Activated T-cell treated with anti-CD3 and anti-CD28 coated beads, Interleukin-2, amount 50 U/mL, for 72 hours (primary cell): ENCODE measurements at regions not wholly inside any gene's neighbourhood (a gene's known extent, or its start where the extent isn't known, plus 50 kb on each side); places are given as distances from the start of the nearest gene placed in this dataset.

Source experiments
- ATAC-seq, 2 donors: fragments of 150-1000 bp; cut with Tn5 transposase; replicated peaks in 1 of 2; 2 replicates each; pipeline ENCODE4 v1.10.0; 2021; ENCODE audit warnings: moderate library complexity in 2 of 2, mild to moderate bottlenecking in 1 of 2
- DNase-seq, 2 donors: peaks; one replicate each; pipeline ENCODE4 v3.0.0; 2021 to 2022; ENCODE audit warnings: mixed read lengths in 1 of 2
- H3K27ac Mint-ChIP-seq: one replicate; pipeline ENCODE4 v1.8.0; 2022; ENCODE audit warnings: mild to moderate bottlenecking, moderate library complexity, mixed read lengths
- H3K27me3 Mint-ChIP-seq: one replicate; pipeline ENCODE4 v1.8.0; 2022; ENCODE audit warnings: low read depth, mixed read lengths
- H3K36me3 Mint-ChIP-seq, 2 donors: one replicate each; pipeline ENCODE4 v1.8.0; 2022; ENCODE audit warnings: mixed read lengths in 2 of 2, mild to moderate bottlenecking in 1 of 2; ENCODE audit not compliant: insufficient read depth in 2 of 2
- H3K4me1 Mint-ChIP-seq: one replicate; pipeline ENCODE4 v1.8.0; 2022; ENCODE audit warnings: low read depth, mixed read lengths
- H3K4me3 Mint-ChIP-seq, 2 donors: one replicate each; pipeline ENCODE4 v1.8.0; 2022; ENCODE audit warnings: mild to moderate bottlenecking in 2 of 2, mixed read lengths in 2 of 2, moderate library complexity in 2 of 2
- H3K9me3 Mint-ChIP-seq, 2 donors: one replicate each; pipeline ENCODE4 v1.8.0; 2022; ENCODE audit warnings: mixed read lengths in 2 of 2

DNA sequence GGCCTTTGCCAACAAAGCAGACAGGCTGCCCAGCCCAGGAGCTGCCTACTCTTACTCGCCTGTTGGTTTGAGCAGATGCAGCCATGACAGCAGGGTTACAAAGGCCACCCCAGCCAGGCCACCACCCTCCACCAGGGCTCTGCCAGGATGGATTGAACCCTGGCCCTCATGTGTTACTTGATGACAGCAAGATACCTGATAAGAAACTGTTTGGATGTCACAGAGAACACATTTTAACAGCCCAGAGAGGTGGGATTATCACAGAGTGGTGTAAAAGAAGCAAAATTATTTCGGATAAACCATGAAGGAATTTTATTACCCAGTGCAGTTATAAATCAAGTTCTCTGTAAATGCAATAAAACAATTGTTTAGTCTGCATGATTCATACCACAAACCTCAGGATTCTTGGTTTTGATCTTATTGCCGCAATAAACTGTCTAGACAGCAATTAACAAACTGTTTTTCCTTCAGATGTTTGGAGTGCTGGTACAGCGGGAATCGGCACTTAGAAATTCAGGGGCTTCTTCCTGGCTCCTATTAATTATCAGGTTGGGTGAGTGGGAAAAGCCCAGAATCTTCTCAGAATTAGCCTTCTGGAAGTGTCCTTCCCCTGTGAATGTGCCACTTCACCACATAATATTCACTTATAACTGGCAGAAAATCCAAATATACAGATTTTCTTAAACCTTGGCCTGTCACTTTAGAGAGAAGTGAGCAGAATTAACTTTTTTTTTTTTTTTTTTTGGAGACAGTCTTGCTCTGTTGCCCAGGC is 58.0 kb upstream of the SALL4 start:
- Mint-ChIP-seq H3K27me3 (peaks cover 8% of the 10 kb centered on the region), H3K4me1 (no peaks in the 10 kb centered on the region), H3K4me3 (no peak overlapping the region), H3K36me3 (no peaks in the 10 kb centered on the region), H3K27ac (no peak overlapping the region), H3K9me3 (no peaks in the 10 kb centered on the region)
- ATAC-seq (no peak), DNase-seq (no peak)

DNA sequence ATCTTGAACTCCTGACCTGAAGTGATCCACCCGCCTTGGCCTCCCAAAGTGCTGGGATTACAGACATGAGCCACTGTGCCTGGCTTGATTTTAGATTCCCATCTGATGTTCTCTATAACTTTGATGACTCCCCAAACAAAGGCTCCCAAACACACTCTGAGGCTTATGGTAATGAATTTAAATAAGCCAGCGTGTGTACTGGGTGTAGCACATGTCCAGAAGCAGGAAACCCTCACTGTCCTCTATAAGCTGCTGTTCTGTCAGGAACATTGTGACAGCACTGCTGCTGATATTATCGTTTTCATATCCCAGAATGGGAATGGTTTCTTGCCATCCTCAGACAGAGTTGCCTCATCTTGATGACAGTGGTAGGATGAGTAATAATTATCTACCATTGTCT is 54.1 kb upstream of the SALL4 start:
- no peaks in the 10 kb centered on the region for H3K36me3 Mint-ChIP-seq
- H3K27ac Mint-ChIP-seq, result no peak overlapping the region
- peaks cover 2% of the 10 kb centered on the region for H3K27me3 Mint-ChIP-seq
- ATAC-seq, result no peak
- no peak for DNase-seq
- no peak overlapping the region for H3K4me3 Mint-ChIP-seq
- no peaks in the 10 kb centered on the region for H3K4me1 Mint-ChIP-seq
- no peaks in the 10 kb centered on the region for H3K9me3 Mint-ChIP-seq

DNA sequence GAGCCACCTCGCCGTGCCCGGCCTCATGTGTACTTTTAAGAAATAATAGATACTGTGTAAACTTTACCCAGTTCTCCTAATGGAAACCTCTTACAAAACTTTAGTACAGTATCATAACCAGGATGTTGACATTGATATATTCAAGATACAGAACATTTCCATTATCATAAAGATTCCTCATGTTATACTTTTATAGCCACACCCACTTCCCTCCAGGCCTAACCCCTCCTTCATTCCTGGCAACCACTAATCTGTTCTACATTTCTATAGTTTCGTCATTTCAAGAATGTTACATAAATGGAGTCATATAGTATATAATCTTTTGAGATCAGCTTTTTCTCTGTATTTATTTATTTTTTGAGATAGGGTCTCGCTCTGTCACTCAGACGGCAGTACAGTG is 52.6 kb upstream of the SALL4 start:
- ATAC-seq (no peak), DNase-seq (no peak)
- no peaks in the 10 kb centered on the region for H3K36me3 Mint-ChIP-seq
- no peaks in the 10 kb centered on the region for H3K4me1 Mint-ChIP-seq
- H3K27ac Mint-ChIP-seq, result no peak overlapping the region
- H3K9me3 Mint-ChIP-seq, result no peaks in the 10 kb centered on the region
- H3K27me3 Mint-ChIP-seq, result no peaks in the 10 kb centered on the region
- H3K4me3 Mint-ChIP-seq, result no peak overlapping the region
